HG03108 (cell line): ENCODE measurements at regions not wholly inside any gene's neighbourhood (a gene's known extent, or its start where the extent isn't known, plus 50 kb on each side); places are given as distances from the start of the nearest gene placed in this dataset.

Experiments
- ATAC-seq: cut with Tn5 transposase; IDR thresholded peaks from one replicate; pipeline ENCODE4 v1.9.1; 2021; ENCODE audit warnings: moderate library complexity; ENCODE audit not compliant: unreplicated experiment

GRCh38 chr19:30169196-30169900 is 202.8 kb upstream of the ZNF536 start:
- ATAC-seq, result no peak

GRCh38 chr19:30170081-30170480 is 202.1 kb upstream of the ZNF536 start:
- no peak for ATAC-seq

- ATAC-seq, result no peak
These were observed 201.6 kb upstream of the ZNF536 start for GRCh38 chr19:30170495-30171137.

- no peak for ATAC-seq
These were observed 201.0 kb upstream of the ZNF536 start for GRCh38 chr19:30171138-30171635.

GRCh38 chr19:30171795-30172612 is 200.2 kb upstream of the ZNF536 start:
- no peak for ATAC-seq

- no peak for ATAC-seq
These were observed 199.5 kb upstream of the ZNF536 start for GRCh38 chr19:30172613-30173242.

- ATAC-seq, result no peak
These were observed 198.4 kb upstream of the ZNF536 start for GRCh38 chr19:30173593-30174356.

- ATAC-seq, result no peak
These were observed 197.9 kb upstream of the ZNF536 start for GRCh38 chr19:30174357-30174645.

GRCh38 chr19:30174791-30175190 is 197.4 kb upstream of the ZNF536 start:
- ATAC-seq, result no peak

- no peak for ATAC-seq
These were observed 196.2 kb upstream of the ZNF536 start for GRCh38 chr19:30175987-30176386.

- no peak for ATAC-seq
These were observed 193.3 kb upstream of the ZNF536 start for GRCh38 chr19:30178721-30179402.

- no peak for ATAC-seq
These were observed 191.5 kb upstream of the ZNF536 start for GRCh38 chr19:30180691-30181090.

GRCh38 chr19:30183807-30184490 is 188.2 kb upstream of the ZNF536 start:
- ATAC-seq, result no peak

- ATAC-seq, result no peak
These were observed 170.1 kb upstream of the ZNF536 start for GRCh38 chr19:30202060-30202600.

- no peak for ATAC-seq
These were observed 167.5 kb upstream of the ZNF536 start for GRCh38 chr19:30204721-30205120.

GRCh38 chr19:30206187-30206586 is 166.0 kb upstream of the ZNF536 start:
- ATAC-seq, result no peak

GRCh38 chr19:30207357-30207756 is 164.8 kb upstream of the ZNF536 start:
- no peak for ATAC-seq

GRCh38 chr19:30208436-30209060 is 163.6 kb upstream of the ZNF536 start:
- no peak for ATAC-seq
